Adipocyte (in vitro differentiated cells): ENCODE measurements at regions not wholly inside any gene's neighbourhood (a gene's known extent, or its start where the extent isn't known, plus 50 kb on each side); places are given as distances from the start of the nearest gene placed in this dataset.

ENCODE experiments used
- DNase-seq: peaks from one replicate; pipeline ENCODE4 v3.0.0-alpha.2; 2015; ENCODE audit warnings: low read depth
- H3K27me3 ChIP-seq: replicated peaks from 2 replicates; pipeline ENCODE4 v1.7.0; 2013; ENCODE audit warnings: mild to moderate bottlenecking, low read length, moderate library complexity; ENCODE audit not compliant: control insufficient read depth, insufficient read depth
- H3K36me3 ChIP-seq: 2 replicates; pipeline ENCODE4 v1.7.0; 2013; ENCODE audit warnings: low read length, mild to moderate bottlenecking, moderate library complexity; ENCODE audit not compliant: control insufficient read depth, insufficient read depth, severe bottlenecking
- H3K4me1 ChIP-seq: 2 replicates; pipeline ENCODE4 v1.7.0; 2013; ENCODE audit warnings: mild to moderate bottlenecking, low read length, moderate library complexity; ENCODE audit not compliant: control insufficient read depth, insufficient read depth
- H3K4me3 ChIP-seq: 2 replicates; pipeline ENCODE4 v1.7.0; 2013; ENCODE audit warnings: mild to moderate bottlenecking, low read length, moderate library complexity
- H3K9ac ChIP-seq: 2 replicates; pipeline ENCODE4 v1.7.0; 2013; ENCODE audit warnings: mild to moderate bottlenecking, low read length, moderate library complexity
- H3K9me3 ChIP-seq: 2 replicates; pipeline ENCODE4 v1.7.0; 2013; ENCODE audit warnings: mild to moderate bottlenecking, low read length, moderate library complexity; ENCODE audit not compliant: control insufficient read depth

DNA sequence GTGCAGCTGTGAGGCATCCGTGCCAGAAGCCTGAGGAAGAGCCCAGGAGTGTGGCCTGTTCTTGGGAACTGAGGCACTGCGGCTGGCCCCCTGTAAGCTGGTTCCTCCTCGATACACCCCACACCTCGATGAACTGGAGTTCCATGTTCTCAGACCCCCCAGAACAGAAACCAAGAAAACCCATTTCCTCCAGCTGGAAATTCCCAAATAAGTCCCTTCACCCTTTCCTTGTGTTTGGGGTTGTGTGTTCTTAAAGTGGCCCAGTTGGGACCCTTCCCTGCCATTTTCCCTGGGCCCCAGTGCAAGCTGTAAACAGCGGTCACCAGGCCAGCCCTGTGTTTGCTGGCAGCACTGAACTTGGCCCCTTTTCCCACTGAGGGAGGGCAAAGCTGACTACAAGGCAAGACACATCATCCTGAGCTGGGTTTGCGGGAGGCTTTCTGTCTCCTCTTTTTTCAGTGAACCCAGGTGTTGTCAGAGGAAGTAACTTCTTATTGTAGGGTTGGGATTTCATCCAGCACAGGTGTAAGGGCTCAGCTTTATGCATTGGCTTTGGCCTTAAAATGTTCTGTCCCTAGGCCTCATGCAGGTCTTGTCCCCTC is 60.1 kb upstream of the MPEG1 start:
- H3K4me3 ChIP-seq = no peak overlapping the region

DNA sequence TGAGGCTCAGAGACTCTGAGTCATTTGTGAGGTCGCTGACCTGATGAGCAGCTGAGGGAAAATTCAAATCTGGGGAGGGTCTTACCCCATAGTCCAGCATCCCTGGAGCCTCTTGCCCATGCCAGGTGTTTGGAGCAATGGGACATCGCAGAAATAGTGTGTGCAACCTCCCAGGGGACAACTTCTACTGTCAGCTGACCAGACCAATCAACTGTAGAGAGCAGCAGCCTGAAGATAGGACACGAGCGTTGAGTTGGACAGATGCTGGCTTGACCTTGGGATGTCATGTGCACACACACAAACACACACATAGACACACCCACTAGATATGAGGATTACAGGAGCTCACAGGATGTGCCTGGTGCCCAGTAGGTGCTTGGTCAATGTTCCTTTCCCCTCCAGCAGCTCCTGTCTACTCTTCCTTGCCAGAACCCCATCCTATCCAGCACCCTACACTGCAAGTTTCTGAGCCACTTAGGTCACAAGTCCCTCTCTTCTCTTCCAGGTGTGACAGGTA is 59.1 kb upstream of the MPEG1 start:
- no peaks in the 10 kb centered on the region for H3K4me1 ChIP-seq
- no peak overlapping the region for H3K4me3 ChIP-seq
- H3K36me3 ChIP-seq = no peaks in the 10 kb centered on the region

More for the DNA sequence above, 60.1 kb upstream of the MPEG1 start:
- H3K36me3 ChIP-seq = no peaks in the 10 kb centered on the region
- H3K27me3 ChIP-seq = peaks cover 33% of the 10 kb centered on the region
- no peak for DNase-seq
- H3K9ac ChIP-seq = no peak overlapping the region
- H3K9me3 ChIP-seq = peaks cover 8% of the 10 kb centered on the region
- H3K4me1 ChIP-seq = no peaks in the 10 kb centered on the region

DNA sequence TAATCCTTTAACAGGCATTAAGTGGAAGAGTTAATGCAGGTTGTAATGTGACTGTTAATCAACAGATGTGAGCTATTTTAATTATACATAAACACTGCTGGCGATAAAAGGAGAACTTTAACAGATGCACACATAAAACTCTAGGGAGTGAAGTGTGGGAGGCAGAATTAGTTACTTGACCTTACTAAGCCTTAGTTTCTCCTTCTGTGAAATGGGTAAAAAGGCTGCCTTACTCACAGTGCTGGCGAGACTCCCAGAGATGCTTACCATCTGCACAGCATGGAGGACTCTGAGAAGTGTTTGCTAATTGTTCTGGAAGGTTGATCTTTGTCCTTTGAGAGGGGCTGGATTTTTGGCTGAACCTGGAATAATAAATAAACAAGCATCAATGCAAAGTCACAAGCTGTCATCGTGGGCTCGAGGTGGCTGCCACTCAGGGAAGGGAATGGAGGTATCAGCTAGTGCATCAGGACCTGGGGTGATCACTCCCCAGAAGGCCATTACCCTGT is 58.6 kb upstream of the MPEG1 start:
- no peaks in the 10 kb centered on the region for H3K4me1 ChIP-seq
- peaks cover 33% of the 10 kb centered on the region for H3K27me3 ChIP-seq
- H3K9ac ChIP-seq = no peak overlapping the region
- no peak overlapping the region for H3K4me3 ChIP-seq
- no peaks in the 10 kb centered on the region for H3K36me3 ChIP-seq
- H3K9me3 ChIP-seq = no peaks in the 10 kb centered on the region
- no peak for DNase-seq

More for the DNA sequence above, 59.1 kb upstream of the MPEG1 start:
- peaks cover 33% of the 10 kb centered on the region for H3K27me3 ChIP-seq
- H3K9me3 ChIP-seq = no peaks in the 10 kb centered on the region
- H3K9ac ChIP-seq = no peak overlapping the region
- no peak for DNase-seq

DNA sequence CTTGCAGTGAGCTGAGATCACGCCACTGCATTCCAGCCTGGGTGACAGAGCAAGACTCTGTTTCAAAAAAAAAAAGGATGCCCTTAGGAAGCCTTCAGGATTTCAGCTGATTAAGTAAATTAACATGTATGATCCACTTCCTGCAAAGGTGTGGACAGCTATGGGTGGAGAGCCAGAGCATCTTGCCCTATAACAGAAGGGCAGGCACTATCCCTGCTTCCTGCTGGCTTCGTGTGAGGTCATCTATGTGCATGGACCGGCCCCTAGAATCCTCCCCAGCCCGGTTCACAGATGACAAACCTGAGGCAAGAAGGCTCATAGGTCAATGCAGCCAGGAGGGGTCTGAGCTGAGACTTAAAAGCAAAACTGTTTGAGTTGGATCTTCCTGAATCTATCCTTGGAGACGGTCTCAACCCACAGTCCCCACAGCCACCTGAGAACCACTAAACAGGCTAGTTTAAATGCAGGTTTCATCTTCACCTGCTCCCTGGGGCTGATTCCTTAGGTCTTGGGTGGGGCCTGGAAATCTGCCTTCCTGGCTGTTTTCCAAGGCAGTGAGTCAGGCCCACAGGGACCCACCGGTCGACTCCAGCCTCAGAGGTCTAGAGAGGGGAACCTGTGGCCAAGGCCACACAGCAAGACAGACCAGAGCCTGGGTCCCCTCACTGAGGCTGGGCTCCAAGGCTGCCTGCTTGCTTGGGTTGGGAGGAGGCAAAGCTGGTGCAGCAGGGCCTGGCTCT is 55.2 kb upstream of the MPEG1 start:
- no peaks in the 10 kb centered on the region for H3K9me3 ChIP-seq
- H3K9ac ChIP-seq = no peak overlapping the region
- H3K4me1 ChIP-seq = no peaks in the 10 kb centered on the region
- no peak overlapping the region for H3K4me3 ChIP-seq
- no peak for DNase-seq
- H3K27me3 ChIP-seq = peaks cover 18% of the 10 kb centered on the region
- H3K36me3 ChIP-seq = no peaks in the 10 kb centered on the region

DNA sequence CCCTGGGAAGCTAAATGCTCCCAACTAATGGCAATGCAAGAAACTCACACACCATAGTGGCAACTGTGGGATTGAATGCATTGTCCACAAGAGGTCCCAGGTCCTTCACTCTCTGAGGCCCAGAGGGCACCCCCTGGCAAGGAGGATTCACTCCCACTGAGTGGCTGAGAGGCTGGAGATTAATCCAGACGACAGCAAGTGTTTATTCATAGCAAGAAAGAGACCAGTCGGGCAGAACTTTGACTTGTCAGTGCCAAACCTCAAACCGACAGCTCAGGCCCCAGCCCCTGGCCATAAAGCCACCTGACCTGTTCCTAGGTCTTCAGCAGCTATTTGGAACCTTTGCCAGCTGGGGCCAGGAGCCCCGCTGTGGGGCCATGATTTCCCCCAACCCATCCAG is 54.5 kb upstream of the MPEG1 start:
- H3K27me3 ChIP-seq = peaks cover 11% of the 10 kb centered on the region
- H3K4me1 ChIP-seq = no peaks in the 10 kb centered on the region
- H3K36me3 ChIP-seq = no peaks in the 10 kb centered on the region
- H3K9me3 ChIP-seq = no peaks in the 10 kb centered on the region
- H3K4me3 ChIP-seq = no peak overlapping the region
- DNase-seq = no peak
- no peak overlapping the region for H3K9ac ChIP-seq

DNA sequence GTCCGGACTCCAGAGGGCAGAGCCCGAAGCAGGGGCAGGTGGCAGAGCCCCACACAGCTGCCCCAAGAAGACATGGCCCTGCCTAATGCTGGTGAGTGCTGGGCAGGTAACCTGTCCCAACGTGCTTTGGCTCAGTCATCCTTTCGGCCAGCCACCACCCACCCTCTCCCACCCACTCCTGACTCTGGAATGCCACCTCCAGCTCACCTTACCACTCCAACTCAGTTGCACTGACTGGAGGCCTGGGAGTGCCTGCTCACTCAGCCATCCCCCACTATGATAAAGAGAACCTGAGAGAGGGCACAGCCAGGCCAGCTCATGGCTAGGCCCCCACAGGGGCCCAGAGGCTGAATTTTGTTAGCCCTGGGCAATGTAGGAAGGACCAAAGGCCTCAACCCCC is 53.8 kb upstream of the MPEG1 start:
- H3K27me3 ChIP-seq = peaks cover 6% of the 10 kb centered on the region
- no peaks in the 10 kb centered on the region for H3K4me1 ChIP-seq
- DNase-seq = no peak
- no peak overlapping the region for H3K9ac ChIP-seq
- H3K4me3 ChIP-seq = no peak overlapping the region
- no peaks in the 10 kb centered on the region for H3K9me3 ChIP-seq
- H3K36me3 ChIP-seq = no peaks in the 10 kb centered on the region

DNA sequence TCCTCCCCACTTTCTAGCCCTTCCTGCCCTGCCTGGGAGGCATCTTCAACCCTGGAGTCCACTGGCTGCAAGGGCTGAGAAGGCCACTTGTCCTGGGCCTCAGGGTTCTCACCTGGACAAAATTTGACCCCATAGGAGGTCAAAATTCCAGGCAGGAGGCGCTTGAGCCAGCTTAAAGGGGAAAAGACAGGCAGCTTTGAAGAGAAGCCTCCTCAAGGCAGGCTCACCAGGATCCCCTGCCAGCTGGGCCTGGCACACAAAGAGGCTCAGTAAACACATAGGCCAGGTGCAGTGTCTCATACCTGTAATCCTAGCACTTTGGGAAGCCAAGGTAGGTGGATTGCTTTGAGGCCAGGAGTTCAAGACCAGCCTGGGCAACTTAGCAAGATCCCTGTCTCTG is 53.0 kb upstream of the MPEG1 start:
- H3K36me3 ChIP-seq = no peaks in the 10 kb centered on the region
- no peaks in the 10 kb centered on the region for H3K9me3 ChIP-seq
- H3K9ac ChIP-seq = no peak overlapping the region
- DNase-seq = no peak
- H3K4me3 ChIP-seq = no peak overlapping the region
- peaks cover 6% of the 10 kb centered on the region for H3K27me3 ChIP-seq
- H3K4me1 ChIP-seq = no peaks in the 10 kb centered on the region

DNA sequence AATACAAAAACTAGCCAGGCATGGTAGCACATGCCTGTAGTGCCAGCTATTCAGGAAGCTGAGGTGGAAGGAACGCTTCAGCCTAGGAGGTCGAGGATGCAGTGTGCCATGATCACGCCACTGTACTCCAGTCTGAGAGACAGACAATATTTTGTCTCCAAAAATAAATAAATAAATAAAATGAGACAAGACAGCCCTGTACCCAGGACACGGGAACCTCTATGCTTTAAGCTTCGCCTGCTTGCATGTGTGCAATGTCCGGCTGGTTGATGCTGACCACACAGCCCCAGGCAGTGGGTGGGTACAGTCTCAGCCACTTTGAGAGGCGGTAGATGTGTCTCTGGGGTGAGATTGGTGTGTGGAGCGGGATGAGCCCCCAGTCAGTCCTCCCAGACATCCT is 52.0 kb upstream of the MPEG1 start:
- H3K4me3 ChIP-seq = no peak overlapping the region
- H3K9me3 ChIP-seq = no peaks in the 10 kb centered on the region
- no peak overlapping the region for H3K9ac ChIP-seq
- no peaks in the 10 kb centered on the region for H3K36me3 ChIP-seq
- no peak for DNase-seq
- H3K4me1 ChIP-seq = no peaks in the 10 kb centered on the region
- peaks cover 6% of the 10 kb centered on the region for H3K27me3 ChIP-seq

DNA sequence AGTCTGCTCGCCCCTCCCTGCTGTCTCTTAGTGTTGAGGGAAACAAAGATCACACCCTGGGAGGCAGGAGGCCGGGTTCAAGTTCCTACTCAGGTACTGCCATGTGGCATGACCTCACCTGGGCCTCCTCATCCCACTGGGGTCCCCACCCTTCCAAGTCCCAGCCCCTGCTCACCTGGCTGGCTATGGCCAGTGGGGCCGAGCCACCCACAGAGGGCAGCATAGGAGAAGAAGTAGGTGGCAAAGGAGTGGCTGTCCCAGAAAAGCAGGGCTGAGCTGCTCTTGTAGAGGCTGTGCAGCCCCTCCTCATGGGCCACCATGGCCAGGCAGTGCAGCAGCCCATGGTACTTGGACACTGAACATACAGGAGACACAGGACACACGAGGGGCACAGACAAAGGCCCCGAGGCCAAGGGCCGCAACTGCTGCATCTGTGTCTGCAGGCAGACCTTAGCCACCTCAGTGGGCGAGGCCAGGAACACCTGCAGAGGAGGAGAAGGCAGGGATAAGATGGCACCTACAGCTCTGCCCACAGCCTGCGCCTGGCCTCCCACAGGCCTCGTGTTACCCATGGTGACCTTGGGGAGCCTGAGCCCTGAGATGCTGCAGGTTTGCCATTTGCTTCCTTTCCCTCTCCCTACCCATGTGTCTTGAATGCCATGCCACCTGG is 50.6 kb upstream of the MPEG1 start:
- H3K9ac ChIP-seq = no peak overlapping the region
- no peak for DNase-seq
- H3K4me3 ChIP-seq = no peak overlapping the region
- no peaks in the 10 kb centered on the region for H3K4me1 ChIP-seq
- H3K9me3 ChIP-seq = no peaks in the 10 kb centered on the region
- H3K36me3 ChIP-seq = no peaks in the 10 kb centered on the region
- peaks cover 6% of the 10 kb centered on the region for H3K27me3 ChIP-seq
